GM18868 (cell line): ENCODE measurements at regions not wholly inside any gene's neighbourhood (a gene's known extent, or its start where the extent isn't known, plus 50 kb on each side); places are given as distances from the start of the nearest gene placed in this dataset.
A peak's percentile ranks its signal among the peaks of the same experiment; 100 is the strongest.

Experiments
- ATAC-seq: cut with Tn5 transposase; IDR thresholded peaks from one replicate; pipeline ENCODE4 v1.9.1; 2021; ENCODE audit warnings: mild to moderate bottlenecking, moderate library complexity; ENCODE audit not compliant: unreplicated experiment

GRCh38 chr2:102951249-102951648 is 189.4 kb downstream of the TMEM182 start:
- ATAC-seq = no peak

DNA sequence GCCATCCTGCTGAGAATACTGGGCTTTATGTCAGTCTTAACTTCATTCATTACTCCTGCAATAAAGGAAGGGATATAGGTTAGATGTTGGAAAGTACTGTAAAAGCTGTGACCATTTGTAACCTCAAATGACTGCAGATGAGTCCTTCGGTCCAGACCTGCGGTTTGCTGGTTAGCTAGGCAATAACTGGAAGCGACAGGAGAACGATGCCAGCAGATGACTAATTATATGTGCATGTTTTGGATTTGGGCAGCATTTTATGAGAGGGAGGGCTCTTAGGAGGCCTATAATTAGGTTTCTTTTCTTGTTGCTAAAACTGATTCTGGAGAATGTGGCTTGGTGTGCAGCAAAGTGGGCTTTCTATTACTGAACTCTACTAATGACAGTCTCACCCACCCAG is 205.6 kb downstream of the TMEM182 start:
- ATAC-seq = no peak

- no peak for ATAC-seq
Measured at GRCh38 chr2:102968375-102968774, 206.5 kb downstream of the TMEM182 start.

DNA sequence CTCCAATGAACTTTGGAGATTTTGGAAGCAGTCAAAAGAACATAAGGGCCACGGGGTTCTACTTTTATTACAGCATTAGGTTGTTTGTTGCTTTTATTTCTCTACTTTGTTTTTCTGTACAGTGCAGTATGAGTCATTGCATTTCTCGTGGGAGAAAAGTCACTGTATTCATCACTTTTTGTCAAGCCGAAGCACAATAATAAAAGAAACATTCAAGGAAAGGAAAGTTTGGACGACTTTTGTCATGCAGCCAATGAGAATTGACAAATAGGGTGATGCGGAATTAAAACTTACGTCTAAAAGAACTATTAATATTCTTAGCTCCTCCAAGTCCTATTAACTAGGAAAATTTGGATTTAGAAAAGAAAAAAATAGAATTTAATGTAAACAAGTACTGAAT is 209.9 kb downstream of the TMEM182 start:
- no peak for ATAC-seq

DNA sequence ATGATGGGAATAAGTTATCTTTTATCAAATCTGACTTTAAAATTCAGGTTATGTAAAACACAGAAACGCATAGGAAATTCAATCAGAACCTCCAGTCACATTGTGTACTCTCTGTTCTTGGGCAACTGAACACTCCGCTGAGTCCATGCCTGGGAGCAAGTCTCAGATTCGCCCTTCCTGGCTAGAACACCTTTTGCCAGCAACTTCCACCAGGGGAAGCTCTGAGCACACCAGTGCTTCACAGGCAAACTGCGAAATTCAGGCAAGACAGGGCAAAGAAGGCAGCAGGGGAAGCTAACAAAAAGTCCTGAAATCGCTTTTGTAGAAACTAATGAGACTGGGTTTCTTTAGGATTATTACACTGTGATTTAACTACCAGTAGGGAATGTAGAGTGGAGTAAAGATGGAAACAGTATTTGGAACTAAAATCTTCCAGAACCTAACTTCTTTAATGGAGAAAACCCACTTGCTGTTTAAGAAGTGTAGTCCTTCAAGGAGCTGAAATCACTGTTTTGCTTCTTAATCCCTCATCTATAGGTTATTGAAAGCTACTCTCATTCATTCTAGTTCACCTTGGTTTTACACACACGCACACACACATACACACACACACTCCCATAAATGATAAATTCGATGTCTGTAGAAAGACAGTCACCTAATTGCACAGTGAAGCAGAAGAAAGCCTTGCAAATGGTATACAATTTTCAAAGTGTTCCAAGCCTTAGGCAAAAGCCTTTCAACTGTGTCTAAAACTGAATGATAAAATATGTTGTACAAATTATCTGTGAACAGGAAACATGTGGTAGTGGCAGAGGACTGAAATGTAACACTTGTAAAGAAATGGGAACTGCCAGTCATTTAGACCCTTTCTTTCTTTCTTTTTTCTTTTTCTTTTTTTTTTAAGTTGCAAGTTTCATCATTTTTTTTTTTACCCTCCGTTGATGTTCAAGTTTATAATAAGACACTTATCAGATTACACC is 214.5 kb downstream of the TMEM182 start:
- peak; percentile 58 for ATAC-seq

- ATAC-seq = no peak
Measured at GRCh38 chr2:102977426-102978090, 215.7 kb downstream of the TMEM182 start.

DNA sequence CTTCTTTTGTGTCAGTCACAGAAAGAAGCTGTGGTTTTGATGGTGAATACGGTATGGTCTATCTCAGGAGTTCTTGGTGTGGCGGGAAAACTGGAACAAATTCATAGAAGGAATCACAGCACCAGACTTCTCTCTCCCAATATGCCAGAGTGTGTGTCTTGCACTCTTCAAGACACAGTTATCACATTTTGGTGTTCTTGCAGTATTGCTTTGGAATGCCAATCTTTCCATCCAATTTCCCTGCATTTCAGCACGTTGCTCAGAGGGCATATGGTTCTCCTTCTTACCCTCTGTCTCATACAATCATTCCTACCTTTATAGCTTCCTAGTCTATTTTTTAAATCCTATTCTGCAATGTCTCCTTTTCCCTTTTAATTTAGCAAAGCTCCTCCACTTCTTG is 216.3 kb downstream of the TMEM182 start:
- no peak for ATAC-seq

- no peak for ATAC-seq
Measured at GRCh38 chr2:102979429-102979828, 217.6 kb downstream of the TMEM182 start.

DNA sequence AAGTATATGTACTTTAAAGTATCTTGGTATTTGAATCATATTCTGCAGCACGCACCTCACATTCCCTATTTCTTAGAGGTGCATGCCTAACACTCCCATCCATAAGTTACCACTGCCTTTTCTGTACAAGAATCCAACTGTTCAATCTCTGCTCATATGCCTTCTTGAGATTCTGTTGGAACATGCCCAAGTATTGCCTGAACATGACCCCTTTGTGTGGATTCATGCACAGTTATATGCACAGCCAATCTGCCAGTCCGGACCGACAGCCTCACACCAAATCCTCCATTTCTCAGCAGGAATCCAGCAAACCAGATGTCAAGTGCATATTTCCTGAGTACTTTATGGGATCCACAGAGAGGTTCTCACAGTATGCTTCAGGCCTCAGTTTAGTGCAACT is 222.0 kb downstream of the TMEM182 start:
- no peak for ATAC-seq

DNA sequence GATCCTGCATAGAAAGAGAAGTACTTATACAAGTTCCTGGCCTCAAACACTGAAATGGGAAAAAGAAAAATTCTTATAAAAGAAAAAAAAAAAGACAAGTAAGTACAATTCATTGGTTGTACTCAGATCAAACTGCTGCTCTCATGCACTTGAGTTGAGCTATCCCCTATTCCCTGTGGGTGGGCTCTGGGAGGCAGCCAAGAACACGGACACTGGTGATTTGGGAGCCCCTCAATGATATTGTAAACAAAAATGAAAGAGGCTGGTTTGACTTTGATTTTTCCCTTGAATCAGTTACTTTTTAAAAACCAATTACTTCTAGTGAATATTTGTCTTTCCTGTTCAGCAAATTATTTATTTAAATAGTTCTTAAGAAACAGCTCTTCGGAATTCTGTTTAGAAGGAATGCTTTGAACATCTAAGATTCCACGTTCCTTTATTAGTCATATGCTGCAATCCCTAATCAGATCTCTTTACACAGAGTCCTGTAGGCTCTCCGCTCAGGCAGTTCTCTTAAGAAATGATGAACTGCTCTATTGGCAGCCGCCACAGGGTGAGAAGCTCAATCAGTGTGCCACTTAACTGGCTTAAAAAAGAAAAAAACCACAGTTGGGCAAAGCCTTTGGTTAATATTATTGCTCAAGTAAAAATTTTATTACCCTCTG is 225.1 kb downstream of the TMEM182 start:
- no peak for ATAC-seq

- ATAC-seq = no peak
Measured at GRCh38 chr2:102992607-102993006, 230.8 kb downstream of the TMEM182 start.

GRCh38 chr2:102999958-103000357 is 238.1 kb downstream of the TMEM182 start:
- ATAC-seq = no peak

GRCh38 chr2:103002954-103003353 is 241.1 kb downstream of the TMEM182 start:
- ATAC-seq = no peak

DNA sequence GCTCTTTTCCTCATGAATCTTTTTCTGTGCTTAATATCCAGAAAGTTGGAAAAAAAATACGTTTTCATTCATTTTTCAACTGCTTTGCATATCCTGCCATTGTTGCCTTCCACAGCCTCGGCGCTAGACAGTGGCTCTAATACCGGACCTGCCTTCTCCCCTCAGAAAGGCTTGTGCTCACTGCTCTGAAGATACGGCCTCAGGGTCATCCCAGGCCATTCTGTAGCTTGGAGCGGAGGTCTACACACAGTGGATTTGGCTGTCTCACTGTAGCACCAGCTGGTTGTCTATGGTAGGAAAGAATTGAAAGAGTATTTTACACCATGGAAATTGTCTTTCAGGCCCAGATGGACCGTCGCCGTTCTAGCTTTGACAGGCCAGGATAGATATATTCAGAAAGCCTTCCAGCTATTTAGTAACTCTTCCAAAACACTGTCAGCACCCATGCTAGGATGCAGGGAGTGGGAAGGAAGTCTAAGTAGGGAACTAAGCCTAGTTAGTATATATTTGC is 242.0 kb downstream of the TMEM182 start:
- no peak for ATAC-seq

DNA sequence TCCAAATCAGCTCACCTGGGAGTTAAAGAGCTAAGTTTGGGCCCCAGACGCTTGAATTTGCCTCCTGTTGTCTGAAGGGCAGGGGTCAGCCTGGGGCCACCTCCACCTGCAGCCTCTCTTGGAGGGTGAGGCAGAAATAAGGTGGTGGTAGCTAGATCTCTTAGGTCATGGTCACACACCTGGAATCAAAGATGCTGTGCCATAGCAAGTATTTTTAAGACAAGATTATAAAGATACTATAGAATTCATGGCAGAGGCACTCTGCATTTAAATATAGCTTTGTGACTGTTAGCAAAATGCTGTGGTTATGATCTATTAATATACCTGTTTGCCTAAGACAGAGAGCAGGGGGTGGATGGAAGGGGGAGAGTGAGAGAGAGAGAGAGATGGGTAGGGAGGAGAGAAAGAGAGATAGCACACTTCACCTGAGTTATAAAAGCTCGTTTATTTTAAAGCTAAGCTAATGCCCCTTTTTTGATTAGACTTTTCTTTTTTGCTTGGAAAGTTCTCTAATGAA is 242.7 kb downstream of the TMEM182 start:
- ATAC-seq = no peak

GRCh38 chr2:103005393-103005792 is 243.6 kb downstream of the TMEM182 start:
- ATAC-seq = no peak

- no peak for ATAC-seq
Measured at GRCh38 chr2:103007086-103007485, 245.3 kb downstream of the TMEM182 start.

DNA sequence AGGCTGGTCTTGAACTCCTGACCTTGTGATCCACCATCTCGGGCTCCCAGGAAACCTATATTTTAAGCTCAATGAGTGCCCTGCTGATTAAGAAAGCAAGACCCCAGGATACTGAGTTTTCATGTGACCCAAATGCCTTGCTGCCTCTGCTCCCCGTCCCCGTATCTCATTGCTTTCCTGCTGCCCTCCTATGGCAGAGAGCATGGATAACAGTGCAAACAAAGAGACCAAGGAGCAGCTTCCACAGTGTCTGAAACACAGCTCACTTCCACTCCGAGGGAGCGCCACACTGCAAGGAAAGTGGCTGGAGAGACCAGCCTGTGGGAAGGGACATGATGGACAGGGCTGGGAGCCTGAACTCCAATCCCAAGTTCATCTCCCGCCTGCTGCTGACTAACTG is 246.8 kb downstream of the TMEM182 start:
- ATAC-seq = no peak

- no peak for ATAC-seq
Measured at GRCh38 chr2:103009871-103010270, 248.0 kb downstream of the TMEM182 start.

DNA sequence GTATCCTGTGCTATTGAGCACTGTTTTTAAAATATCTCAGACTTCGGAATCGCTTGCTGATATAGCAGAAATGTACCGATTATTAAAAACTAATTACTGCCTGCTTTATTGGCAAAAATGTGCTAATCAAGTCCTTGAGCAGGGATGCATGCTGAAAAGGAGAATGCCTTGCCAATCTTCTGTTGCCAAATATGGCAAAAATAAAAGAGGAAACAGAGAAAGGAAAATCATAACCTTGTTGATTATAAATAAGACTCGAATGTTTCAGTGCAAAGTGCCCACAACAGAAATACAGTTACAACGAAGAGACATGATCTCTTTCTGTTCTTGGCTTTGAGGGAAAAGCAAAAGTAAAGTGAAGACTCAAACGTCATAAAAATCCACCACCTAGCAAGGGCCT is 248.5 kb downstream of the TMEM182 start:
- no peak for ATAC-seq

DNA sequence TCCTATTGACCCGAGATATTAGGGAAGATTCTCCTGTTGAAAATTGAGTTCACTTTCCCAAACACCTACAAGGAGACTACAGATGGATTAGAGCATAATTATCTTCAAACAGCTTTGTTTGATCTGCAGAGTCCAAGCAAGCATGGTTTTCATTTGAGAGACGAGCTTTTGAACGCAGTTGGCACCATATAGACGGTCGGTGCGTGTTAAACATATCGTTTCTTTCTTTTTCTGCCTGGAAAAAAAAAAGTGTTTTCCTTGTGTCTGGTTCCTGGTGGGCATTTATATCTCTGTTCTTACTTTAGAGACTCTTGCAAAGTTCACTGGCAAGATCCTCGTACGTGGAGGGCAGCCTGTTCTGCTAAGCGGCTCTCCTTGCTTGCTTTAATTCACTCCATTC is 248.9 kb downstream of the TMEM182 start:
- no peak for ATAC-seq
